ENCODE measurements at regions not wholly inside any gene's neighbourhood (a gene's known extent, or its start where the extent isn't known, plus 50 kb on each side); places are given as distances from the start of the nearest gene placed in this dataset.

DNA sequence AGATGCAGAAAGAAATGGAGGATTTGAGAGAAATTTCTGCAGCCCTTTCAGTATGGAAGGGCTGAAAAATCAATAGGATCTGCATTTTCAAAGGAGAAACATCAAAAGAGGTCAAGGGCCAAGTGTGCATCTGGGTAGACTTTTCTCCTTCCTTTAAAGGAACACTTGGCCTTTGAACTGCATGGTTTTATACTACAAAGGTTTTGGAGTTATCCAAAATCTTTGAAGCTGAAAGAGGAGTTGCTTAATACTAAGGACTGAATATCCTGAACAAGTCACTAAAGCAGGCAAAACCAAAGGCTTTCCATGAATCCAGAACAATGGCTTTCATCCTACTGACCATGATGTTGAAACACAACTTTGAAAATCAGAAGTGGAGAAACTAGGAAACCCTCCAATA is 553.7 kb upstream of the LMCD1 start:
- Histone ChIP-seq H3F3A (ENCODE audit: insufficient read depth) (no peaks in the 10 kb centered on the region), H3K4me1 (ENCODE audit: insufficient read depth) (no peaks in the 10 kb centered on the region), H3K36me3 (ENCODE audit: low read depth) (no peaks in the 10 kb centered on the region), H3K79me2 (ENCODE audit: insufficient read depth) (no peaks in the 10 kb centered on the region), H3K27me3 (replicated peaks; ENCODE audit: insufficient read depth) (no peaks in the 10 kb centered on the region), H2AFZ (no peak overlapping the region), H3K9me2 (ENCODE audit: insufficient read depth) (no peaks in the 10 kb centered on the region), H4K20me1 (ENCODE audit: insufficient read depth) (no peaks in the 10 kb centered on the region), H3K9ac (no peak overlapping the region), H3K9me3 (ENCODE audit: low read depth) (no peaks in the 10 kb centered on the region), H3K4me2 (ENCODE audit: unreplicated experiment) (no peak overlapping the region), H3K4me3 (no peak overlapping the region), H3K27ac (no peak overlapping the region)
- TF ChIP-seq EZH2phosphoT487 (IDR thresholded peaks at IDR 0.05; ENCODE audit: insufficient read depth, low read depth), result no peak
- TF ChIP-seq EZH2 (IDR thresholded peaks at IDR 0.05; ENCODE audit: insufficient read depth, poor library complexity, severe bottlenecking), result no peak
- no peak for DNase-seq
- in situ Hi-C loops (cut with MboI), result no loop called here

GRCh38 chr3:7950890-7951289 is 550.7 kb upstream of the LMCD1 start:
- H3K9ac ChIP-seq, result no peak overlapping the region
- no peak for DNase-seq
- H3K9me3 ChIP-seq (ENCODE audit: low read depth), result no peaks in the 10 kb centered on the region
- no peaks in the 10 kb centered on the region for H3K27me3 ChIP-seq (replicated peaks; ENCODE audit: insufficient read depth)
- H3K4me2 ChIP-seq (ENCODE audit: unreplicated experiment), result no peak overlapping the region
- H3K79me2 ChIP-seq (ENCODE audit: insufficient read depth), result no peaks in the 10 kb centered on the region
- no peak for TF ChIP-seq EZH2 (IDR thresholded peaks at IDR 0.05; ENCODE audit: insufficient read depth, poor library complexity, severe bottlenecking)
- no peak for TF ChIP-seq EZH2phosphoT487 (IDR thresholded peaks at IDR 0.05; ENCODE audit: insufficient read depth, low read depth)
- H3F3A ChIP-seq (ENCODE audit: insufficient read depth), result no peaks in the 10 kb centered on the region
- WGBS, 2 experiments (ENCODE audit: low coverage in 1 of 2, low lambda C conversion rate in 2 of 2, missing lambda C conversion rate in 2 of 2), result 33 to 40% methylated on average over 3 of the region's 3 CpGs
- H3K9me2 ChIP-seq (ENCODE audit: insufficient read depth), result no peaks in the 10 kb centered on the region
- H3K36me3 ChIP-seq (ENCODE audit: low read depth), result no peaks in the 10 kb centered on the region
- no peak overlapping the region for H3K27ac ChIP-seq
- H3K4me1 ChIP-seq (ENCODE audit: insufficient read depth), result no peaks in the 10 kb centered on the region
- H4K20me1 ChIP-seq (ENCODE audit: insufficient read depth), result no peaks in the 10 kb centered on the region
- in situ Hi-C loops (cut with MboI), result no loop called here
- H3K4me3 ChIP-seq, result no peak overlapping the region
- H2AFZ ChIP-seq, result no peak overlapping the region

GRCh38 chr3:7953449-7954014 is 548.1 kb upstream of the LMCD1 start:
- in situ Hi-C loops (cut with MboI), result no loop called here
- Histone ChIP-seq H3K4me1 (ENCODE audit: insufficient read depth) (no peaks in the 10 kb centered on the region), H3K9me2 (ENCODE audit: insufficient read depth) (no peaks in the 10 kb centered on the region), H3K9me3 (ENCODE audit: low read depth) (no peaks in the 10 kb centered on the region), H3K27ac (no peak overlapping the region), H2AFZ (no peak overlapping the region), H3K79me2 (ENCODE audit: insufficient read depth) (no peaks in the 10 kb centered on the region), H4K20me1 (ENCODE audit: insufficient read depth) (no peaks in the 10 kb centered on the region), H3F3A (ENCODE audit: insufficient read depth) (no peaks in the 10 kb centered on the region), H3K4me3 (no peak overlapping the region), H3K27me3 (replicated peaks; ENCODE audit: insufficient read depth) (no peaks in the 10 kb centered on the region), H3K36me3 (ENCODE audit: low read depth) (no peaks in the 10 kb centered on the region), H3K4me2 (ENCODE audit: unreplicated experiment) (no peak overlapping the region), H3K9ac (no peak overlapping the region)
- TF ChIP-seq EZH2 (IDR thresholded peaks at IDR 0.05; ENCODE audit: insufficient read depth, poor library complexity, severe bottlenecking), result no peak
- TF ChIP-seq EZH2phosphoT487 (IDR thresholded peaks at IDR 0.05; ENCODE audit: insufficient read depth, low read depth), result no peak
- 0% methylated on average over 1 of the region's 1 CpG for WGBS, 2 experiments (ENCODE audit: low coverage in 1 of 2, low lambda C conversion rate in 2 of 2, missing lambda C conversion rate in 2 of 2)
- DNase-seq, result no peak

- Histone ChIP-seq H3K4me3 (no peak overlapping the region), H3K36me3 (ENCODE audit: low read depth) (no peaks in the 10 kb centered on the region), H3K4me2 (ENCODE audit: unreplicated experiment) (no peak overlapping the region), H4K20me1 (ENCODE audit: insufficient read depth) (no peaks in the 10 kb centered on the region), H3K9me2 (ENCODE audit: insufficient read depth) (no peaks in the 10 kb centered on the region), H3K79me2 (ENCODE audit: insufficient read depth) (no peaks in the 10 kb centered on the region), H3K9me3 (ENCODE audit: low read depth) (no peaks in the 10 kb centered on the region), H2AFZ (no peak overlapping the region), H3K27me3 (replicated peaks; ENCODE audit: insufficient read depth) (no peaks in the 10 kb centered on the region), H3F3A (ENCODE audit: insufficient read depth) (no peaks in the 10 kb centered on the region), H3K27ac (no peak overlapping the region), H3K4me1 (ENCODE audit: insufficient read depth) (no peaks in the 10 kb centered on the region), H3K9ac (no peak overlapping the region)
- WGBS, 2 experiments (ENCODE audit: low coverage in 1 of 2, low lambda C conversion rate in 2 of 2, missing lambda C conversion rate in 2 of 2), result 5 to 8% methylated on average over 1 of the region's 1 CpG
- TF ChIP-seq EZH2 (IDR thresholded peaks at IDR 0.05; ENCODE audit: insufficient read depth, poor library complexity, severe bottlenecking) (no peak), EZH2phosphoT487 (IDR thresholded peaks at IDR 0.05; ENCODE audit: insufficient read depth, low read depth) (no peak)
- in situ Hi-C loops (cut with MboI), result no loop called here
- DNase-seq, result no peak
Observed at GRCh38 chr3:7957024-7957423, 544.6 kb upstream of the LMCD1 start.

GRCh38 chr3:7959094-7959493 is 542.5 kb upstream of the LMCD1 start:
- Histone ChIP-seq H3F3A (ENCODE audit: insufficient read depth) (no peaks in the 10 kb centered on the region), H3K27ac (no peak overlapping the region), H3K27me3 (replicated peaks; ENCODE audit: insufficient read depth) (no peaks in the 10 kb centered on the region), H3K9me2 (ENCODE audit: insufficient read depth) (no peaks in the 10 kb centered on the region), H3K79me2 (ENCODE audit: insufficient read depth) (no peaks in the 10 kb centered on the region), H3K4me2 (ENCODE audit: unreplicated experiment) (no peak overlapping the region), H4K20me1 (ENCODE audit: insufficient read depth) (no peaks in the 10 kb centered on the region), H3K9me3 (ENCODE audit: low read depth) (no peaks in the 10 kb centered on the region), H2AFZ (no peak overlapping the region), H3K9ac (no peak overlapping the region), H3K4me3 (no peak overlapping the region), H3K36me3 (ENCODE audit: low read depth) (no peaks in the 10 kb centered on the region), H3K4me1 (ENCODE audit: insufficient read depth) (no peaks in the 10 kb centered on the region)
- TF ChIP-seq EZH2phosphoT487 (IDR thresholded peaks at IDR 0.05; ENCODE audit: insufficient read depth, low read depth) (no peak), EZH2 (IDR thresholded peaks at IDR 0.05; ENCODE audit: insufficient read depth, poor library complexity, severe bottlenecking) (no peak)
- in situ Hi-C loops (cut with MboI), result no loop called here
- DNase-seq, result no peak
- 73 to 75% methylated on average over 15 of the region's 15 CpGs for WGBS, 2 experiments (ENCODE audit: low coverage in 1 of 2, low lambda C conversion rate in 2 of 2, missing lambda C conversion rate in 2 of 2)

All from GM23248 (cell line).